ENCODE measurements at regions not wholly inside any gene's neighbourhood (a gene's known extent, or its start where the extent isn't known, plus 50 kb on each side); places are given as distances from the start of the nearest gene placed in this dataset.

DNA sequence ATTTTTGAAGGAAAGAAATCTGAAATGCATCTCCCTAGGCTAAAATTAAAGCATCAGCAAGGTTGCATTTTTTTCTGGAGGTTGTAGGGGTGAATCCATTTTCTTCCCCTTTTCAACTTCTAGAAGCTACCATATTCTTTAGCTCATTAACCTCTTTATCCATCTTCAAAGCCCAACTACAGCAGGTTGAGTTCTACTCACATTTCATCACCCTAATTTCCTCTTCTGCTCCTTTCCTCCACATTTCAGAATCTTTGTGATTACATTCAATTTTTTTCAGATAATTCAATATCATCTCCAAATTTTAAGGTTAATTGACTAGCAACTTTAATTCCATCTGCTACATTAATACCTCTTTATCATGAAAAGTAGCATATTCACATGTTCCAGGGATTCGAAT, 2655.7 kb upstream of the PCDH20 start (continued):
- TF ChIP-seq MYC (IDR thresholded peaks at IDR 0.05; ENCODE audit: insufficient read depth, insufficient read length, insufficient replicate concordance, low read length, severe bottlenecking) (no peak), POLR2AphosphoS5 (IDR thresholded peaks at IDR 0.05; ENCODE audit: low read length) (no peak)
- TF ChIP-seq, protein P1, sequence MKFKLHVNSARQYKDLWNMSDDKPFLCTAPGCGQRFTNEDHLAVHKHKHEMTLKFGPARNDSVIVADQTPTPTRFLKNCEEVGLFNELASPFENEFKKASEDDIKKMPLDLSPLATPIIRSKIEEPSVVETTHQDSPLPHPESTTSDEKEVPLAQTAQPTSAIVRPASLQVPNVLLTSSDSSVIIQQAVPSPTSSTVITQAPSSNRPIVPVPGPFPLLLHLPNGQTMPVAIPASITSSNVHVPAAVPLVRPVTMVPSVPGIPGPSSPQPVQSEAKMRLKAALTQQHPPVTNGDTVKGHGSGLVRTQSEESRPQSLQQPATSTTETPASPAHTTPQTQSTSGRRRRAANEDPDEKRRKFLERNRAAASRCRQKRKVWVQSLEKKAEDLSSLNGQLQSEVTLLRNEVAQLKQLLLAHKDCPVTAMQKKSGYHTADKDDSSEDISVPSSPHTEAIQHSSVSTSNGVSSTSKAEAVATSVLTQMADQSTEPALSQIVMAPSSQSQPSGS (IDR thresholded peaks at IDR 0.05; ENCODE audit: low read length), result no peak

DNA sequence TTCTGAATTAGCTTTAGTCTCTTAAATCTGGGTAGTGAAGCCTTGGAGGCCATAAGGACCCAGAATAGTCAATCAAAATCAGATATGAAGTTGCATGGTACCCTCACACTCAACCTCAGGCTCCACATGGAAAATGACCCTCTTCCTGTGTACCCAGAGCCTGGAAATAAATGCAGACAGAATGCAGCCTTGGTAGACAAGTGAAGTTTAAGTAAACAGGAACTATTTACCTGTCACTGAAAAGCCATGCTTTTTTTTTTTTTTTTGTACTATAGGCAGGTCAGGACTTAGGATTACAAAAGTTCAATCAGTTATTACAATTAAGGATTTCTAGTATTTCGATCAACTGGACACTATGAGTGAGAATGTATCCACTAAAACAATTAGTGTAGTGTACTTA, 2654.2 kb upstream of the PCDH20 start:
- SMC1A ChIA-PET (ENCODE audit: uncharacterized antibody, unreplicated experiment), result interaction anchor here (0.7 to 3.1 kb wide), 4 partner anchors 9 to 19 kb away, joined by 3 to 11 read pairs (median 4); no protein-coding TSS in a partner anchor
- 0% methylated on average over 1 of the region's 1 CpG for WGBS (ENCODE audit: insufficient coverage, insufficient replicate concordance, low lambda C conversion rate, missing lambda C conversion rate)
- no peak for FAIRE-seq
- no peak overlapping the region for H2AFZ ChIP-seq (ENCODE audit: control insufficient read depth, low read depth, low read length)
- H3K9ac ChIP-seq (ENCODE audit: control insufficient read depth, insufficient read depth, low read length), result no peak overlapping the region
- POLR2A ChIA-PET, result no interaction called here
- no peaks in the 10 kb centered on the region for H3K27me3 ChIP-seq (replicated peaks in 1 of 2; ENCODE audit: control insufficient read depth in 2 of 2, insufficient read depth in 2 of 2, low read length in 1 of 2)
- no peaks in the 10 kb centered on the region for H3K4me1 ChIP-seq (ENCODE audit: control insufficient read depth, insufficient read depth, low read length)
- TF ChIP-seq ZSCAN29 (IDR thresholded peaks at IDR 0.05) (no peak), NRF1 (conservative IDR thresholded peaks at IDR 0.05; ENCODE audit: low read depth, low read length) (no peak)
- no peak overlapping the region for H3K27ac ChIP-seq (ENCODE audit: control insufficient read depth, insufficient read depth)
- no peak; the same call in 2 of the 3 replicates for ATAC-seq
- in situ Hi-C loops (cut with MboI) (no loop called here), intact Hi-C loops (cut with micrococcal nuclease; ENCODE audit: unreplicated experiment) (no loop called here)
- no TSS peak for BruUV-seq (replicated peaks)
- no peaks in the 10 kb centered on the region for H3K36me3 ChIP-seq (ENCODE audit: control insufficient read depth in 2 of 2, insufficient read depth in 2 of 2, low read length in 1 of 2)
- CTCF ChIA-PET, result no interaction called here
- RAD21 ChIA-PET (ENCODE audit: unreplicated experiment), result interaction anchor here (0.7 to 1.5 kb wide), 3 partner anchors 12 to 15 kb away, joined by 3 read pairs; no protein-coding TSS in a partner anchor
- no peak overlapping the region for H3K4me3 ChIP-seq
- no peaks in the 10 kb centered on the region for H4K20me1 ChIP-seq (ENCODE audit: control insufficient read depth, insufficient read depth)
- H3K4me2 ChIP-seq (ENCODE audit: control insufficient read depth, insufficient read depth), result no peak overlapping the region
- H3K79me2 ChIP-seq (ENCODE audit: control insufficient read depth, insufficient read depth, low read length), result no peaks in the 10 kb centered on the region
- DNase-seq (ENCODE audit: low read depth, low spot score), result no peak
- H3K9me3 ChIP-seq (replicated peaks; ENCODE audit: control insufficient read depth, insufficient read depth, low read length), result no peaks in the 10 kb centered on the region
